NCI-H2227 (cell line): ENCODE measurements at regions not wholly inside any gene's neighbourhood (a gene's known extent, or its start where the extent isn't known, plus 50 kb on each side); places are given as distances from the start of the nearest gene placed in this dataset.

ENCODE experiments used
- DNase-seq: peaks from one replicate; lab custom pipeline; 2025; ENCODE audit not compliant: unreplicated experiment; lab: John Stamatoyannopoulos, UW

- no peak for DNase-seq
These were observed 431.9 kb downstream of the ADAMTS20 start for GRCh38 chr12:43120150-43120549.

DNA sequence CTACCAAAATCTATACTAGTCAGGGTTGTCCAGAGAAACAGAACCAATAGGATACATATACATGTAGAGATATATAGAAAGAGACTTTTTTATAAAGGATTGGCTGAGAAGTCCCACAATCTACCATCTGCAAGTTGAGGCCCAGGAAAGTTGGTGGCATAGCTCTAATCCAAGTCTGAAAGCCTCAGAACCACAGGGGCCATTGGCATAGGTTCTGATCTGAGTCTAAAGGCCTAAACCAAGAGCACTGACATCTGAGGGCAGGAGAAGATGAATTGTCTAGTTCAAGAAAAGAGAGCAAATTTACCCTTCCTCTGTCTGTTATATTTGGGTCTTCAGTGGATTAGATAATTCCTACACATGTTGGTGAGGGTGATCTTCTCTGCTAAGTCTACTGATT, 433.1 kb downstream of the ADAMTS20 start:
- no peak for DNase-seq

GRCh38 chr12:43118234-43118633, 433.8 kb downstream of the ADAMTS20 start:
- DNase-seq: no peak

GRCh38 chr12:43117226-43117930, 434.6 kb downstream of the ADAMTS20 start:
- DNase-seq: no peak

GRCh38 chr12:43115441-43116160, 436.4 kb downstream of the ADAMTS20 start:
- DNase-seq: no peak

DNA sequence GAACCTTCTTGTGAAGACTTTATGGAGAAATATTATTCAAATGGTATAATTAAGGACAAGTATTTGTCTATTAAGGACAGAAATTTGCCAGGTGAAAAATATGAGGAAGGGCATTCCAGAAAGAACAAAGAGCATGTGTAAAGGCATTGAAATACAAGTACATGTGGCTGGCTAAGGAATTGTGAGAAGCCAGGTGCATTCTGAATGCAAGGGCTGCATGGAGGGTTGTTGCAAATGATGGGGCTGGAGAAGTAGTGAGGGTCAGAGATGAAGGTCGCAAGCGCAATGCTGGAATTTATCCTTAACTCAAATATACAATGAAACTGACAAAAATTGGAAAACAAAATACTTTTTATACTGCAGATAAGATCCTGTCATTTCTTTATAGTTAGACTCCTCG, 437.7 kb downstream of the ADAMTS20 start:
- DNase-seq: no peak

DNA sequence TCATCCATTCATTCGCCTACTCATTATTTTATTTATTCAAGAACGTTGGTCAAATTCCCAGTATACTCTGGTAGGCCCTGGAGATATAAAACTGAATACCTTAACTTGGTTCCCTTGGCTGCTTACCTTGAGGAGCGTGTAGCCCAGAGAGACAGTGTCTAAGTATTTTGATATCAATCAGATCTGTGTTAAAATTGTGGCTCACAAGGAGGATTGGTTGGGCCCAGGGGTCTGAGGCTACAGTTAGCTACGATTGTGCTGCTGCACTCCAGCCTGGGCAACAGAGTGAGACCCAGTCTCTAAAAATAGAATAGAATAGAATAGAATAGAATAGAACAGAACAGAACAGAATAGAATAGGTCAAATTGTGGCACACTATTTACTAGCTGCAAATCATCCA, 438.4 kb downstream of the ADAMTS20 start:
- DNase-seq: no peak

GRCh38 chr12:43113135-43113534, 438.9 kb downstream of the ADAMTS20 start:
- DNase-seq: no peak

DNA sequence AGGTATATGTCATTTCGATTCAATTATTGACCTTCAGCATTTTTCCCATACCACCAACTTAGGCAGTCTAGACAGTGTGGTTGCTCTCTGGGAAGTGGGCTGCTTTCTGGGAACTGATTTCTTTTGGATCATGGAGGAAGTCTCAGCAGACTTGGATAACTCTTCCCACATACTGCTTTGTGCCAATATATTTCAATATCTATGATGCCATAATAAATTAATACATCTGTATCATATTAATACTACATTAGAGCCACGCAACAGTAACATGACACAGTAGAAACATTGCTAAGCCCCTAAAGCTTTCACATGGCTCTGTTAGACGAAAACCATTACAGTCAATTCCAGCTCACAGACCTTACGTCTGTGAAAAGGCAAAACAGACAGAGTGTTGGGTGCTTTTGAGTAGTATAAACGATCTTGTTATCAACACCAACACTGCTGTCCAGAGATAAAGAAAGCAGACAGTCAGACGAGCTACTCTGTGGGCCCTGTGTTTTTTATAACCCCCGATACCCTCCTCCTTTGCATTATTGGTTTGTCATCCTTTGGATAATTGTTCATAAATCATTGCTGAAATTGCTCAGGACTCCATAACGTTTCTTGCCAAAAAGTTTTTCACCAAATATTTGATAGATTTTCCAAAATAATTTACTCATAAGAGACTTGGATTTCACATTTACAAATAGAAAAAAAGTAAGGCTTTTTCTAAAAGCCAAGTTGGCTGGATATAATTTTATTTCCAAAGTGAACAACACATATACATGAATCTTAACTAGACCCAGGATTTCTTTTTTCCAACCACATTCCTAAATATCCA, 439.7 kb downstream of the ADAMTS20 start:
- DNase-seq: no peak

- DNase-seq: no peak
These were observed 440.4 kb downstream of the ADAMTS20 start for GRCh38 chr12:43111608-43112007.

DNA sequence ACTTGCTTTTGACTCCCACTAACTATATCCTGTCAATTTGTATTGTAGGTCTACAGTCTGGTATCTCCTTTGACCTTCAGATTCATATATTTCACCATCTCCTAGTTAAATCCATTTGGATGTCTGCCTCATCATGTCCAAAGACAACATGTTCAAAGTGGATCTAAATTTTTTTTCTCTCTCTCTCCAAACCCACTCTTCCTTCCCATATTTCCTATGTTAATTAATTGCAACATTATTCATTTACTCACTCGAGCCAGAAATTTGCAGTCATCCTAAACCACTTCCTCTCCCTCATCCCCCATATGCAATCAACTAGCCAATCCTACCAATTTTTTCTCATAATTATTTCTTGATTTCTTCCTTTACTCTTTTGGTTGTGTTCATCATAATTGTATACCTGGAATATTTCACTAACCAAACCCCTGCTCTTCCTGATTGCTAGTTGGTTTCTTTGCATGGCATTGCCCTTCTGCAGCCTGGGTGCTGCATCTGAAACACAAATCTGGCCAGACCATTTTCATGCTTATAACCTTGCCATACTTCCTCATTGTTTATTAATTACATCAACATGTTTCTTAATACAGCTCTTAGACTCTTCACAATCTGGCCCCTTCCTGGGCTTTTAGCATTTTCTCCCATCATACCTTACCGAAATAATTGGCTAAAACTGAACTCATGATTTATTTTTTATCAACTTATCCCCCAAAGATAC, 442.2 kb downstream of the ADAMTS20 start:
- DNase-seq: no peak

- no peak for DNase-seq
These were observed 443.3 kb downstream of the ADAMTS20 start for GRCh38 chr12:43108656-43109055.

DNA sequence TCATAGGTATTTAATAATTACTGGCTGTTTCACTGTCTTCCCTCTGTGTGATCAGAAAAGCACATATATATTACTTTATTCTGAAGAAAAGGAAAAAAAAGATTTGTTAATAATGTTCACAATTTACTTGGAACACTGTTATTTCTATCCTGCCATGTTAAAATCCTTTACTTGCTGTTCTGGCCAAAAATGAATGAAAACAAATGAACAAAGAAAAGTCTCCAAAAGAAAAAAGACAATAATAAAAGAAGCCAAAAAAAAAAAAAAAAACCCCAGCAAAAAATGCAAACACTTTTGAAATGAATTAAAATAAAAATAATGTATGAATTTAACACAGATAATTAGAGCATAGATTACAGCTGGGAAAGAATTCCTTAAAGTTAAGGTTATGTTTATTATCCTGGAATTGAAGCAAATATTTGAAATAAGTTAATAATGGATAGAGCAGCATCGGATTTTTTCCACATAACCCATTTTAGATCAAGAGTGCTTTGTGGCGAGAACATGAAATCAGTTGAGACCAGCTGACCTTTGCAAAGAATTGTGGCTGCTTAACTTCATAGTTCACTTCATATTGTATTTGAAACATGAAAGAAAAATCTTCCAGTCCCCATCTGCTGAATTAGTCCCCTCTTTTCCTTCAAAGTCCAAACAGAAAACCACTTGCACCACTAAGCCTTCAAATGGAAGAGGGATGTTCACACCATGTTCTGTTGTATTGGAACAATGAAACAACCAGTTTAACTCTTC, 444.8 kb downstream of the ADAMTS20 start:
- DNase-seq: no peak

GRCh38 chr12:43106355-43106754, 445.6 kb downstream of the ADAMTS20 start:
- no peak for DNase-seq

- peak; percentile 1 for DNase-seq
These were observed 446.5 kb downstream of the ADAMTS20 start for GRCh38 chr12:43105426-43105981.

DNA sequence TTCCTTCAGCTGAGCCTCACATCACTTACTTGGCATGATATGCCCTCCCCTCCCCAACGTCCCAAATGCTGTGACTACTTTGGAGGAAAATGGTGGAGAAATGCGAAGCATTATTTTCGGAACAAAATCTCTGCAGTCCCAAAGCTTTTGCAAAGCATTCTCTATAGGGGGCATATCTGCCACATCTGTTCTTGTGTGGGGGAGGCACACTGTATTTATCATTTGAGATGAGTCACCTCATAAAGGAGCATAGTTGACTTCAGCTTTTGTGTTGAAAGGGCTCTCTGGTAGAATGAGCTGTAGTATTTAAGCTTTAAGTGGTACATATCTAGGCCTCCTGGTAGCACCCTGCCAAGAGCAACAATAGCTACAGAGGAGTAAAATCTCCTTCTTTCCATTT, 447.5 kb downstream of the ADAMTS20 start:
- peak; percentile 58 for DNase-seq

DNA sequence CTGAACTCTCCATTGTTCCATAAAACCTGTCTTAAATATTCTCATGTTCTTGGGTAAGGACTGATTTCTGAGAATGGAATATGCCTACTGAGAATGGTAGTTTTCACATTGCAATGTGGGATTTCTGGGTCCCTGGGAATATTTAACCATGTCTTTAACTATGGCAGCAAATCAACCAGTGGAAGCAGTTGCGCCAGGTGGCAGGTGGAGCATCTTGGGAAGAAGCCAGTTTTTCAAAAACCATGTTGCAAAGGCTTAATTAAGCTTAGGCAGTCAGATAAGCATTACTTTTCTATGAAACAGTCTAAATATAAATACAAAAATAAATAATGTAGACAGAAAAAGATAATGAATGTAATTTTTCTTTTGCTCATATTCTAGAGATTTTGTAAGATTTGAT, 448.1 kb downstream of the ADAMTS20 start:
- DNase-seq: no peak

GRCh38 chr12:43102546-43103264, 449.3 kb downstream of the ADAMTS20 start:
- no peak for DNase-seq

GRCh38 chr12:43100231-43100630, 451.8 kb downstream of the ADAMTS20 start:
- no peak for DNase-seq
